ENCODE measurements at regions not wholly inside any gene's neighbourhood (a gene's known extent, or its start where the extent isn't known, plus 50 kb on each side); places are given as distances from the start of the nearest gene placed in this dataset.

DNA sequence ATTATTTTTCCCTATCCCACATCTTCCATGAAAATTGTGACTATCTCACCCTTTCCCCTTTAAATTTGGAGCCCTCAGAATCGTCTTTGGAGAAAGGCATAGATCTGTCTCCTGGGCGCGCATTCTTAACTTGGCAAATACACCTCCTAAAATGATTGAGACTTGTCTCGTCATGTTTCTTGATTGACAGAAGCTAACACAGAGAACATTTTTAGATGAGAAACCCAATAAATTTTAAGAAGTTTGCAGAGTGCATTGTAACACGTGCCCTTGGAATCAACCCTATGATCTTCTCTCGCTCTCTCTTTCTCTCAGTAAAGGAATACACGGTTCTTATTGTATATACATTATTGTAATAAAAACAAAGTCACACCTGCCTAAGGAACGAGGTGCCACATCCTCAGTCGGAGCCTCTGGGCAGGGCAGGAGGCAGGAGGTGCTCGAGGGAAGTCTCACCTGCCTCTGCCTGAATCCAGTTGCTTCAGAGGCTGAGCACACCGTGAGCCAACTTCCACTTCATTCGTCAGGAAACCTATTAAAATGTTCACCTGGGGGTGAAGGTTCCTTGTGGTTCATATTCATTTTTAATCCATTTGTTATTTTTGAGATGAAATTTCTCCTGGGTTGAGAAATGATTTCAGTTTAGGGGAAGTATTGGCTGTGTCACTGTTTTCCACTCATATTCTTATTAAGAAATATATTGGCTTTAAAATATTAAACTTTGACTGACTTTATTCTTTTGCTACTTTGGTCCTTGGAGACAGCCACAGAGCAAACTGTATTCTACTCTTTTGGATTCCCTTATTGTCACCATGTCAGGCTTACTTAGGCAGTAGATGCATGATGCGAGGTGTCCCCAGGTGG is 90.5 kb upstream of the THBS2 start:
- Mint-ChIP-seq H3K9me3 (ENCODE audit: low read depth) (peaks cover 4% of the 10 kb centered on the region), H3K4me1 (ENCODE audit: low read depth) (peaks cover 11% of the 10 kb centered on the region), H3K4me3 (ENCODE audit: unreplicated experiment) (no peak overlapping the region), H3K27me3 (ENCODE audit: low read depth) (peaks cover 14% of the 10 kb centered on the region), H3K36me3 (ENCODE audit: low read depth) (peaks cover 1% of the 10 kb centered on the region), H3K27ac (ENCODE audit: unreplicated experiment) (no peak overlapping the region)
- TF ChIP-seq, protein P1, sequence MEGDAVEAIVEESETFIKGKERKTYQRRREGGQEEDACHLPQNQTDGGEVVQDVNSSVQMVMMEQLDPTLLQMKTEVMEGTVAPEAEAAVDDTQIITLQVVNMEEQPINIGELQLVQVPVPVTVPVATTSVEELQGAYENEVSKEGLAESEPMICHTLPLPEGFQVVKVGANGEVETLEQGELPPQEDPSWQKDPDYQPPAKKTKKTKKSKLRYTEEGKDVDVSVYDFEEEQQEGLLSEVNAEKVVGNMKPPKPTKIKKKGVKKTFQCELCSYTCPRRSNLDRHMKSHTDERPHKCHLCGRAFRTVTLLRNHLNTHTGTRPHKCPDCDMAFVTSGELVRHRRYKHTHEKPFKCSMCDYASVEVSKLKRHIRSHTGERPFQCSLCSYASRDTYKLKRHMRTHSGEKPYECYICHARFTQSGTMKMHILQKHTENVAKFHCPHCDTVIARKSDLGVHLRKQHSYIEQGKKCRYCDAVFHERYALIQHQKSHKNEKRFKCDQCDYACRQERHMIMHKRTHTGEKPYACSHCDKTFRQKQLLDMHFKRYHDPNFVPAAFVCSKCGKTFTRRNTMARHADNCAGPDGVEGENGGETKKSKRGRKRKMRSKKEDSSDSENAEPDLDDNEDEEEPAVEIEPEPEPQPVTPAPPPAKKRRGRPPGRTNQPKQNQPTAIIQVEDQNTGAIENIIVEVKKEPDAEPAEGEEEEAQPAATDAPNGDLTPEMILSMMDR (IDR thresholded peaks at IDR 0.05), result no peak
- DNase-seq (ENCODE audit: low spot score), result no peak

DNA sequence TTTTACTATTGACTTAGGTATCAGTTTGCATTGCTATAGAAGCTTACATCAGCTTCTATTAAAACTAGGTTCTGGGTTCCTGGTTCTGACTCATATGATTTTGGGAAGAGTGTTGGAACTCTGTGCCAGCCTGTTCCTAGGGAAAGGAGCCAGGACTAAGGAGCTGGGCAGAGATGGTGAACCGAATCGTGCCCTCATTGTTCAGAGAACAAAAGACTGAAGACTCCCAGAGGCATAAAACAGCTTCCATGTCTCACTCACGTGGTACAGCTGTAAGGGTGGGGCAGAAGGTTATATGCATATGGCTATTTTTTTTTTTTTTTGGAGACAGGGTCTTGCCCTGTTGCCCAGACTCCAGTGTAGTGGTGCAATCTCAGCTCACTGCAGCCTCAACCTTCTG is 89.1 kb upstream of the THBS2 start:
- no peak for DNase-seq (ENCODE audit: low spot score)
- no peak overlapping the region for H3K4me3 Mint-ChIP-seq (ENCODE audit: unreplicated experiment)
- peaks cover 11% of the 10 kb centered on the region for H3K4me1 Mint-ChIP-seq (ENCODE audit: low read depth)
- H3K9me3 Mint-ChIP-seq (ENCODE audit: low read depth), result no peaks in the 10 kb centered on the region
- H3K27me3 Mint-ChIP-seq (ENCODE audit: low read depth), result peaks cover 5% of the 10 kb centered on the region
- H3K27ac Mint-ChIP-seq (ENCODE audit: unreplicated experiment), result no peak overlapping the region
- TF ChIP-seq, protein P1 (IDR thresholded peaks at IDR 0.05), result no peak
- no peaks in the 10 kb centered on the region for H3K36me3 Mint-ChIP-seq (ENCODE audit: low read depth)

DNA sequence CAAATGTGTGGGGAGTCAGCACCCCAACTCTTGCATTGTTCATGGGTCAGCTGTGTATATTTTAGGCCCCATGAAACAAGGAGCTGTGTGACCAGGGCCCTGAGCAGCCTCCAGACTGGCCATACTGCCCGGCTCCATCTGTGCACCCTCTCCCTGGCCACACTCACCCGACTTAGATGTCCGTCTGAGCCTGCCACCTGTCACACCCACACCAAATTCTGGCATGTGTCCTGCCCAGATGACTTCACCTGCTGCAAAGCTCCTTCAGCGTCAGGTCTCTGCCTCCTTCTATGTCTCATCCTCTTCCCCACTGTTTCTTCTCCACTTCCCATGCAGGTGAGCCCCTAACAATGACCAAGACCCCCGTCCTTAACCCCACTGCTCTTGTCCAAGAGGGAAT is 88.1 kb upstream of the THBS2 start:
- TF ChIP-seq, protein P1 (IDR thresholded peaks at IDR 0.05), result no peak
- Mint-ChIP-seq H3K27ac (ENCODE audit: unreplicated experiment) (no peak overlapping the region), H3K4me3 (ENCODE audit: unreplicated experiment) (no peak overlapping the region), H3K36me3 (ENCODE audit: low read depth) (no peaks in the 10 kb centered on the region), H3K4me1 (ENCODE audit: low read depth) (peaks cover 11% of the 10 kb centered on the region), H3K9me3 (ENCODE audit: low read depth) (no peaks in the 10 kb centered on the region), H3K27me3 (ENCODE audit: low read depth) (peaks cover 5% of the 10 kb centered on the region)
- DNase-seq (ENCODE audit: low spot score), result no peak

DNA sequence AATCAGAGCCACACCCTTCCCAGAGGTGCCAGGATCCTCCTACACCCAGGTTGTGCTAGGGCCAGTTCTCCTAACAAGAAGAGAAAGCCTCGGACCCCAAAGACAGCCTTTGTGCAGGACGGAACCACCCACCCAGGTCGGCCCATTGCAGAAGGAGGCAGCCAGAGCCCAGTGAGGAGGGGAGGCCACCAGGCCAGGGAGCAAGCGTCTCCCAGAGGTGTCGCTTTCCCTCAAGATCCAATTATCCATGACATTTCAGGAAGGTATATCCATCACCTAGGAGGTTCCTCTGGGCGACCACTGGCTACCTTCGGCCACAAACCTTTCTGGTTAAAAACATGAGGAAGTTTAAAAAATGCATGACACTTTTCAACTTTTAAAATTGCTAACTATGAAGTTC is 87.4 kb upstream of the THBS2 start:
- TF ChIP-seq, protein P1 (IDR thresholded peaks at IDR 0.05), result no peak
- H3K27me3 Mint-ChIP-seq (ENCODE audit: low read depth), result peaks cover 5% of the 10 kb centered on the region

DNA sequence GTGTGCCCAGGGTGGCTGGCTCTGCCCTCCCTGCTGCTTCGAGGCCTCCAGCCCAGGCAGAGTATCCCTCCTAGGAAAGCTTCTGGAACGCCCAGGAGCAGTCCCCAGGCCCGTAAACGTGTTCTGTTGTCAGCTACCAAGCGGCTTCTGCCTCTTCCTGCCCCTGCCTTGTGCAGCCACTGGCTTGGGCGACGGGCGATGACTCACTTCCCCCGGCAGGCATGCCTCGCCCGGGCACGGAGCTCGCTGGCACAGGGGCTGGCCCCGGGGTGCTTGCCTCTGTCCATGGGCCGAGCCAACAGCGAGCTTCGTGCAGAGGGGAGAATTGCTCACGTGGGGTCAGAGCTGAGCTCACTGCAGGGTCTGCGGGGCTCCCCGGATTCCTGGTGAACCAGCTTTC is 86.7 kb upstream of the THBS2 start:
- Mint-ChIP-seq H3K27me3 (ENCODE audit: low read depth) (peaks cover 5% of the 10 kb centered on the region), H3K27ac (ENCODE audit: unreplicated experiment) (no peak overlapping the region), H3K36me3 (ENCODE audit: low read depth) (no peaks in the 10 kb centered on the region), H3K9me3 (ENCODE audit: low read depth) (no peaks in the 10 kb centered on the region), H3K4me3 (ENCODE audit: unreplicated experiment) (no peak overlapping the region), H3K4me1 (ENCODE audit: low read depth) (peaks cover 10% of the 10 kb centered on the region)
- no peak for DNase-seq (ENCODE audit: low spot score)
- TF ChIP-seq, protein P1 (IDR thresholded peaks at IDR 0.05), result no peak

More for the DNA sequence above, 87.4 kb upstream of the THBS2 start:
- no peak for DNase-seq (ENCODE audit: low spot score)
- Mint-ChIP-seq H3K36me3 (ENCODE audit: low read depth) (no peaks in the 10 kb centered on the region), H3K4me3 (ENCODE audit: unreplicated experiment) (no peak overlapping the region), H3K9me3 (ENCODE audit: low read depth) (no peaks in the 10 kb centered on the region), H3K27ac (ENCODE audit: unreplicated experiment) (no peak overlapping the region), H3K4me1 (ENCODE audit: low read depth) (peaks cover 11% of the 10 kb centered on the region)
